CD4-positive, alpha-beta memory T cell (primary cell): ENCODE measurements at regions not wholly inside any gene's neighbourhood (a gene's known extent, or its start where the extent isn't known, plus 50 kb on each side); places are given as distances from the start of the nearest gene placed in this dataset.
A peak's percentile ranks its signal among the peaks of the same experiment; 100 is the strongest.

ENCODE experiments used
- CTCF ChIA-PET: fragments of 350-600 bp; sonication (Branson Sonifier 250); formaldehyde crosslinking; loops from one replicate; lab custom pipeline; 2021; ENCODE audit warnings: inconsistent platforms; ENCODE audit not compliant: partially characterized antibody; lab: Charles Lee
- POLR2A ChIA-PET: fragments of 350-600 bp; sonication (Branson Sonifier 250); formaldehyde crosslinking; loops from one replicate; lab custom pipeline; 2021; ENCODE audit not compliant: partially characterized antibody; lab: Charles Lee
- DNase-seq, 5 donors: peaks; one replicate each; pipeline versions ENCODE4 v3.0.0 to v3.0.0-alpha.2; 2020 to 2022; ENCODE audit warnings: mixed read lengths in 1 of 5
- H3K27ac ChIP-seq: one replicate; pipeline ENCODE4 v1.7.0; 2013; ENCODE audit warnings: low read depth, low read length
- H3K27me3 ChIP-seq: 2 replicates; pipeline ENCODE4 v1.7.0; 2013; ENCODE audit warnings: mild to moderate bottlenecking, low read length, moderate library complexity; ENCODE audit not compliant: insufficient read depth
- H3K36me3 ChIP-seq: 2 replicates; pipeline ENCODE4 v1.7.0; 2013; ENCODE audit warnings: mild to moderate bottlenecking, low read length, moderate library complexity; ENCODE audit not compliant: insufficient read depth
- H3K4me1 ChIP-seq: 2 replicates; pipeline ENCODE4 v1.7.0; 2013; ENCODE audit warnings: mild to moderate bottlenecking, low read length, moderate library complexity; ENCODE audit not compliant: insufficient read depth
- H3K4me3 ChIP-seq, 2 donors: one replicate each; pipeline ENCODE4 v1.7.0; 2013; ENCODE audit warnings: low read length in 2 of 2, mild to moderate bottlenecking in 1 of 2
- H3K9me3 ChIP-seq, 2 donors: one replicate each; pipeline ENCODE4 v1.7.0; 2013; ENCODE audit warnings: low read length in 2 of 2, control low read depth in 1 of 2; ENCODE audit not compliant: control insufficient read depth in 1 of 2
- H3K27ac Mint-ChIP-seq, 7 donors: one replicate each; pipeline ENCODE4 v1.8.0; 2020 to 2021; ENCODE audit warnings: mixed read lengths in 7 of 7, mild to moderate bottlenecking in 6 of 7, inconsistent platforms in 3 of 7, moderate library complexity in 3 of 7
- H3K27me3 Mint-ChIP-seq, 2 donors: one replicate each; pipeline ENCODE4 v1.8.0; 2020 to 2021; ENCODE audit warnings: mixed read lengths in 2 of 2
- H3K36me3 Mint-ChIP-seq, 2 donors: one replicate each; pipeline ENCODE4 v1.8.0; 2020 to 2021; ENCODE audit warnings: mixed read lengths in 2 of 2, inconsistent platforms in 1 of 2, mild to moderate bottlenecking in 1 of 2
- H3K4me1 Mint-ChIP-seq, 4 donors: one replicate each; pipeline ENCODE4 v1.8.0; 2020 to 2021; ENCODE audit warnings: mixed read lengths in 4 of 4, mild to moderate bottlenecking in 1 of 4
- H3K4me3 Mint-ChIP-seq, 8 donors: one replicate each; pipeline ENCODE4 v1.8.0; 2020 to 2021; ENCODE audit warnings: mixed read lengths in 8 of 8, mild to moderate bottlenecking in 7 of 8, moderate library complexity in 6 of 8, inconsistent platforms in 3 of 8
- H3K9me3 Mint-ChIP-seq, 8 donors: one replicate each; pipeline ENCODE4 v1.8.0; 2020 to 2021; ENCODE audit warnings: mixed read lengths in 8 of 8, mild to moderate bottlenecking in 5 of 8, inconsistent platforms in 3 of 8, moderate library complexity in 1 of 8
- intact Hi-C: fragments of 100-400 bp; cut with micrococcal nuclease; formaldehyde crosslinking; loops from one replicate; pipeline ENCODE4 v1.15.1; 2023

GRCh38 chr10:83673316-83673715, 466.0 kb upstream of the GHITM start:
- Mint-ChIP-seq H3K27me3 (no peaks in the 10 kb centered on the region), H3K27ac (no peak overlapping the region), H3K9me3 (peaks cover 0 to 4% (median 0%) of the 10 kb centered on the region in 8 donors), H3K4me3 (no peak overlapping the region), H3K36me3 (no peaks in the 10 kb centered on the region), H3K4me1 (peaks cover 0 to under 1% (median 0%) of the 10 kb centered on the region in 4 donors)
- ChIA-PET POLR2A (no interaction called here), CTCF (no interaction called here)
- no peaks in the 10 kb centered on the region for H3K9me3 ChIP-seq
- no peaks in the 10 kb centered on the region for H3K4me1 ChIP-seq
- H3K27ac ChIP-seq = no peak overlapping the region
- H3K4me3 ChIP-seq = no peak overlapping the region
- no peaks in the 10 kb centered on the region for H3K36me3 ChIP-seq
- intact Hi-C loops = no loop called here
- H3K27me3 ChIP-seq = no peaks in the 10 kb centered on the region
- DNase-seq = no peak

- peaks cover 14% of the 10 kb centered on the region for H3K4me1 ChIP-seq
- no peak for DNase-seq
- intact Hi-C loops = no loop called here
- H3K9me3 ChIP-seq = no peaks in the 10 kb centered on the region
- no peak overlapping the region for H3K27ac ChIP-seq
- no peak overlapping the region for H3K4me3 ChIP-seq
- no peaks in the 10 kb centered on the region for H3K36me3 ChIP-seq
- Mint-ChIP-seq H3K27me3 (no peaks in the 10 kb centered on the region), H3K9me3 (peaks cover 0 to 4% (median 0%) of the 10 kb centered on the region in 8 donors), H3K27ac (peak overlapping the region in 1 of 7 donors; percentile 53), H3K4me1 (peaks cover 14 to 26% (median 18%) of the 10 kb centered on the region in 4 donors), H3K36me3 (no peaks in the 10 kb centered on the region), H3K4me3 (no peak overlapping the region)
- CTCF ChIA-PET = no interaction called here
- POLR2A ChIA-PET = no interaction called here
- H3K27me3 ChIP-seq = no peaks in the 10 kb centered on the region
These were observed 461.5 kb upstream of the GHITM start for GRCh38 chr10:83677795-83678194.

- Mint-ChIP-seq H3K4me3 (peak overlapping the region in 1 of 8 donors; percentile 15), H3K9me3 (peaks cover 0 to 4% (median 0%) of the 10 kb centered on the region in 8 donors), H3K36me3 (no peaks in the 10 kb centered on the region), H3K4me1 (peaks cover 14 to 26% (median 18%) of the 10 kb centered on the region in 4 donors), H3K27ac (no peak overlapping the region), H3K27me3 (no peaks in the 10 kb centered on the region)
- CTCF ChIA-PET = no interaction called here
- Histone ChIP-seq H3K4me3 (no peak overlapping the region), H3K27me3 (no peaks in the 10 kb centered on the region), H3K36me3 (no peaks in the 10 kb centered on the region), H3K9me3 (no peaks in the 10 kb centered on the region), H3K4me1 (peaks cover 14% of the 10 kb centered on the region), H3K27ac (no peak overlapping the region)
- POLR2A ChIA-PET = no interaction called here
- no peak for DNase-seq
- intact Hi-C loops = no loop called here
These were observed 460.5 kb upstream of the GHITM start for GRCh38 chr10:83678850-83679249.

- POLR2A ChIA-PET = no interaction called here
- CTCF ChIA-PET = no interaction called here
- H3K9me3 Mint-ChIP-seq = peaks cover 0 to 4% (median 0%) of the 10 kb centered on the region in 8 donors
- H3K27ac Mint-ChIP-seq = peak overlapping the region in 6 of 7 donors; percentile 0 to 79 (median 16)
- peak; percentile 10 to 24 (median 19) for DNase-seq
- no peak overlapping the region for H3K27ac ChIP-seq
- H3K4me1 Mint-ChIP-seq = peaks cover 14 to 26% (median 18%) of the 10 kb centered on the region in 4 donors
- no peaks in the 10 kb centered on the region for H3K36me3 ChIP-seq
- peaks cover 14% of the 10 kb centered on the region for H3K4me1 ChIP-seq
- no peaks in the 10 kb centered on the region for H3K9me3 ChIP-seq
- intact Hi-C loops = no loop called here
- peak overlapping the region; percentile 22 to 82 (median 70) for H3K4me3 Mint-ChIP-seq
- H3K27me3 Mint-ChIP-seq = no peaks in the 10 kb centered on the region
- H3K36me3 Mint-ChIP-seq = no peaks in the 10 kb centered on the region
- H3K27me3 ChIP-seq = no peaks in the 10 kb centered on the region
- H3K4me3 ChIP-seq = peak overlapping the region in 1 of 2 donors; percentile 0
These were observed 458.8 kb upstream of the GHITM start for GRCh38 chr10:83680470-83680891.

- Histone ChIP-seq H3K4me1 (peaks cover 14% of the 10 kb centered on the region), H3K4me3 (no peak overlapping the region), H3K9me3 (no peaks in the 10 kb centered on the region), H3K36me3 (no peaks in the 10 kb centered on the region), H3K27ac (no peak overlapping the region), H3K27me3 (no peaks in the 10 kb centered on the region)
- DNase-seq = no peak
- H3K27me3 Mint-ChIP-seq = no peaks in the 10 kb centered on the region
- H3K36me3 Mint-ChIP-seq = no peaks in the 10 kb centered on the region
- H3K9me3 Mint-ChIP-seq = peaks cover 0 to 2% (median 0%) of the 10 kb centered on the region in 8 donors
- ChIA-PET POLR2A (no interaction called here), CTCF (no interaction called here)
- intact Hi-C loops = no loop called here
- no peak overlapping the region for H3K27ac Mint-ChIP-seq
- H3K4me3 Mint-ChIP-seq = no peak overlapping the region
- peaks cover 14 to 26% (median 18%) of the 10 kb centered on the region in 4 donors for H3K4me1 Mint-ChIP-seq
These were observed 456.9 kb upstream of the GHITM start for GRCh38 chr10:83682414-83682813.

GRCh38 chr10:83685458-83685857, 453.9 kb upstream of the GHITM start:
- intact Hi-C loops = no loop called here
- H3K4me1 Mint-ChIP-seq = peaks cover 7 to 12% (median 9%) of the 10 kb centered on the region in 4 donors
- H3K27me3 Mint-ChIP-seq = no peaks in the 10 kb centered on the region
- H3K4me3 Mint-ChIP-seq = no peak overlapping the region
- Histone ChIP-seq H3K4me1 (peaks cover 7% of the 10 kb centered on the region), H3K27me3 (no peaks in the 10 kb centered on the region), H3K27ac (no peak overlapping the region), H3K4me3 (no peak overlapping the region), H3K36me3 (no peaks in the 10 kb centered on the region), H3K9me3 (no peaks in the 10 kb centered on the region)
- H3K27ac Mint-ChIP-seq = no peak overlapping the region
- ChIA-PET POLR2A (no interaction called here), CTCF (no interaction called here)
- peaks cover 0 to 3% (median under 1%) of the 10 kb centered on the region in 8 donors for H3K9me3 Mint-ChIP-seq
- no peaks in the 10 kb centered on the region for H3K36me3 Mint-ChIP-seq
- DNase-seq = no peak

- Mint-ChIP-seq H3K36me3 (no peaks in the 10 kb centered on the region), H3K9me3 (peaks cover 0 to 3% (median under 1%) of the 10 kb centered on the region in 8 donors), H3K27ac (no peak overlapping the region), H3K4me3 (no peak overlapping the region), H3K4me1 (no peaks in the 10 kb centered on the region), H3K27me3 (no peaks in the 10 kb centered on the region)
- no peaks in the 10 kb centered on the region for H3K9me3 ChIP-seq
- DNase-seq = no peak
- no peaks in the 10 kb centered on the region for H3K4me1 ChIP-seq
- no peaks in the 10 kb centered on the region for H3K36me3 ChIP-seq
- no peak overlapping the region for H3K4me3 ChIP-seq
- intact Hi-C loops = no loop called here
- no peak overlapping the region for H3K27ac ChIP-seq
- ChIA-PET CTCF (no interaction called here), POLR2A (no interaction called here)
- H3K27me3 ChIP-seq = no peaks in the 10 kb centered on the region
These were observed 447.3 kb upstream of the GHITM start for GRCh38 chr10:83691791-83692596.
